T1000 (cell line): ENCODE measurements at regions not wholly inside any gene's neighbourhood (a gene's known extent, or its start where the extent isn't known, plus 50 kb on each side); places are given as distances from the start of the nearest gene placed in this dataset.
"Not testable (repeated sequence)": the region's sequence is repeated elsewhere in the genome, so short reads cannot be mapped to it uniquely, and the experiment has no call there.

Experiments used
- DNase-seq: peaks from one replicate; lab custom pipeline; 2025; ENCODE audit warnings: mixed read lengths; lab: John Stamatoyannopoulos, UW

DNA sequence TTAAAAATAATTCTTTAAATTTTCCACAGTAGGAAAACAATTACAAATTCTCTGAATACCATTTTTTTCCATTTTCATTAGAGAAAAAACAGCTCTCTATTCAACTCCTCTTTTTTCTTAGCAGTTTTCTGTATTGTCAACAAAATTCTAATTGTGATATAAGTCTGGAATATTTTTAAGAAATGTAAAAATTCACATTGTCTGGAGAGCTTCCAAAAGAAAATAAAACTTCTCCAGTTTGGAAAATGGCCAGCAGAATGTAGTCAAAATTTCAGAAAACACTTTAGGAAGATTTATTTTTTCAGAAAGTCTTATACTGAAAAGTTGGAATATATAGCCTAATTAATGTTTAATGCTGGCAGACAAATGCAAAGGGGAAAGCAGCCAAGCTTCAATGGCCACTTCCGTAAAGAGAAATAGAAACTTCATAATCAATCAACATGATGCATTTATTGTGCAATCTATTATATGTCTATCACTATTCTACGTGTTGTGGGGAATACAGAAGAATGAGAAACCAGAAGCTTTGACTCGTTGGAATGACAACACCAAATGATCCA is 733.2 kb upstream of the PKDCC start:
- DNase-seq = no peak

DNA sequence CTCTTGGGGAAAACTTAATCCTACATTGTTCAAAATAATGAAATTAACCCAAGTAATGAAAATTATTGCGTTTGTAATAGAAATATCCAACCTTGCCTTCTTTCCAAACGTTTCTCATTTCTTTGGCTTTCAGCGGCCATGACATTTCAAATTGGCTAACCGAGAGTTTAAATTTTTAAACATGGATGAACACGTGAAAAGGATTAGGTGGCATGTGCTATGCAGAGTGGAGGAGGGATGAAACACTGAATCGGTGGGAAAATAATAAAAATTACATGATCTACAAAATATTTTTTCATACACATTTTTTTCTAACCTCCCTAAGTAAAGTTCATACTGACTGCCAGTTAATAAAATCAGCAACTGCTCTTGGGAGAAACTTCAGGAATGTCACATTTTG is 728.4 kb upstream of the PKDCC start:
- DNase-seq = no peak

DNA sequence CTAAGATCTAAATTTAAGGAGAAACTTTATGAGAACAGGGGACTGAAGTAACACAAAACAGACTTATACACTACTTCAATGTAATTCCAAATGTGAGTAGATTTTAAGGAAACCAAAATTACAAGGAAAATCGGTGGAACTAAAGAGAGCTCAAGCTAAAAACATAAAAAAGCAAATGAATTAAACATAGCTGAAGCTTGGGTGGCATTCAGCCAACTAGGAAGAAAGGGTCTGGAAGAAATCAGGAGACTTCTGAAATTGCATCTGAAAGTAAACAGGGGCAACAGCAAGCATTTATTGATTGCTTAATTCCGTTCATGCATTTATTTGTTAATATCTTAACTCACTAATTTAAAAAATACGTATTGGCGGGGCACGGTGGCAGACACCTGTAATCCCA is 727.3 kb upstream of the PKDCC start:
- DNase-seq = no peak

DNA sequence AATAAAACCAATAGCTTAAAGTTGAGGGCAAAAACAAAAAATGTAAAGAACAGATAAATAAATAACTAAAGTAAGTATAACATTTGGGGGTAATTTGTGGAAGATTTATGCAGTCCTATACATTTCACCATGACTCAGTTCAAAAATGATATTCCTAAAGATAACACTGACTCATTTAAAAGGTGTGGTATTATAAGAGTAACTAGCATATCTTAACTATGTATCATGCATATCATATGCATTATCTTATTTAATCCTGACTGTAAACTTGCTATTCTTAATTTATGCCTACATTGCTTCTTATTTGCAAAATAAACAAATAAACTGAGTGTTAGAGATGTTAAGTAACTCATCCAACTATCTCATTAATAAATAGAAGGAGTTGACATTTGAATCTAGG is 726.5 kb upstream of the PKDCC start:
- no peak for DNase-seq

DNA sequence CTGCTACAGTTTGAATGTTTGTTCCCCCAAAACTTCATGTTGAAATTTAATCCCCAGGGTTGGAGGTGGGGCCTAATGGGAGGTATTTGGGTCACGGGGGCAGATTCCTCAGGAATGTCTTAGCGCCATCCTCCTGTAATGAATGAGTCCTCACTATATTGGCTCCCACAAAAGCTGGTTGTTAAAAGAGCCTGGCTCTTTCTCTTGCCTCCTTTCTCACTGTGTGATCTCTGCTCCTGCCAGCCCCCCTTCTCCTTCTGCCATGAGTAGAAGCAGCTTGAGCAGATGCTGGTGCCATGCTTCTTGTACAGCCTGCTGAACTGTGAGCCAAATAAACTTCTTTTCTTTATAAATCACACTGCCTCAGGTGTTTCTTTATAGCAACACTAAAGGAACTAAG is 721.0 kb upstream of the PKDCC start:
- DNase-seq = no peak

DNA sequence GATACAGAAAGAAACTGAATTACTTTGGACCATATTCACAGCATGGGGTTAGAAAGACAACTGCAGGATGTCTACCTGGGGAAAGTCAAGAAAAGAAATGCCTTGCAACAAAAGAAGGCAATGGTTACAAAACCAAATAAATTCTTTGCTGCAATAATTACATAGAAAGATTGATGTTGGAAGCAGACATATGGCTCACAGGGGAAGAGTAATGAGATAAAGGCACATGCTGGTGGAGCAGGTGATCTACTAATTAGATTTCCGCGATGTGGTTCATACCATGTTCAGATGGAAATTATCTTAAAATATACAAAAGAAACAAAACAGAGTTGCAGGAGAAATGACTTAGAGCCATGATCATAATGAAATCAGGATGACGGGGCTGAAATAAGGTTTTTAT is 718.8 kb upstream of the PKDCC start:
- DNase-seq = no peak

DNA sequence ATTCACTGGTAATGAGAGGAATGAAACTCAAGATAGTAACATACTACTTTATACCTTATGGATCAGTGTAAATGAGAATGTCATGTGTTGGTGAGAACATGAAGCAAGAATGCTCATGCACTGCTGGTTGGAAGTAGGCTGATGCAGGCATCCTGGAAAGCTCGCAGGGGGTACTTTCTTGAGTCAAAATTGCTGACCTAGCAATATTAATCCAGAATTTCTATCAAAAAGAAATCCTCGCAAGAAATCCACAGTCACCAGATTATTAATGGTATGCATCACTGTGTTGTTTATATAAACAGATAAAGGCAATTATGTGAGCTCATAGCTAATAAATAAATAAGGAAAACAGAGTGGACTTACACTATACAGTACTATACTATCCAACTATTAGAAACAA is 713.7 kb upstream of the PKDCC start:
- DNase-seq = no peak

DNA sequence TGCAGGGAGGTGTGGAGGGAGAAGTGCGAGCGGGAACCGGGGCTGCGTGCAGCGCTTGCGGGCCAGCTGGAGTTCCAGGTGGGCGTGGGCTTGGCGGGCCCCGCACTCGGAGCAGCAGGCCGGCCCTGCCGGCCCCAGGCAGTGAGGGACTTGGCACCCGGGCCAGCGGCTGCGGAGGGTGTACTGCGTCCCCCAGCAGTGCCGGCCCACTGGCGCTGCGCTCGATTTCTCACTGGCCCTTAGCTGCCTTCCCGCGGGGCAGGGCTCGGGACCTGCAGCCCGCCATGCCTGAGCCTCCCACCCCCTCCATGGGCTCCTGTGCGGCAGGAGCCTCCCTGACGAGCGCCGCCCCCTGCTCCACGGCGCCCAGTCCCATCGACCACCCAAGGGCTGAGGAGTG is 712.2 kb upstream of the PKDCC start:
- not testable (repeated sequence) for DNase-seq

DNA sequence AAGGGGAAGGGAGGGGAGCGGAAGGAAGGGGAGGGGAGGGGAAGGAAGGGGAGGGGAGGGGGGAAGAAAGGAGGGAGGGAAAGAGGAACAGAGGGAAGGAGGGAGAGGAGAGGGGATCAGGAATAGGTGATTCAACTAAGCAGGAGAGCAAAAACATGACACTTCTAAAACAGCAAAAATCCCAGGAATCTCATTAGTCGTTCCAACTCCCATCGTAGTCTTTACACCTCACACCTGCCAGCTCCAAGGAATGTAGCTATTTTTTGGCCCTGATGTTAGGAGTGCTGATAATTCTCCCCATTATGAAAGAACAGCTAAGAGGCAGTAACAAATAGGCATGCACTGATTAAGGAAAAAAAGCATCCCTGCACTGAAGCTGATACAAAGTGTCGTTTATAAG is 709.9 kb upstream of the PKDCC start:
- no peak for DNase-seq

DNA sequence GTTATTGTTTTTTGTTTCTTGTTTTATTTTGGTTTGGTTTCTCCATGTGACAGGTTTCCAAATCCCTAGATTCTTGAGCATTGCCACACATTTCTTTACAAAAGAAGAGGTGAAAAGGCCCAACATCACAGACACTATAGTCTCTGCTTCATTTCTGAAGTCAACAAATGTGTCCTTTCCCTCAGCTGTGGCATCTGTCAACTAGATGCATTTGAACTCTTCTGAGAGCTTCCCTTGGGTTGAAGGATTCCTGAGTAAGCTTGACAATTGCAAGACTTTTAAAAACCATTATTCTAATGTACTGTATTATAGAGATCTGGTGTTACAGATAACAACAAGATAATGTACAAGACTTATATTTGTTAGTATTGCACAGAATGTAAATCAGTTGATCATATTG is 703.3 kb upstream of the PKDCC start:
- no peak for DNase-seq

DNA sequence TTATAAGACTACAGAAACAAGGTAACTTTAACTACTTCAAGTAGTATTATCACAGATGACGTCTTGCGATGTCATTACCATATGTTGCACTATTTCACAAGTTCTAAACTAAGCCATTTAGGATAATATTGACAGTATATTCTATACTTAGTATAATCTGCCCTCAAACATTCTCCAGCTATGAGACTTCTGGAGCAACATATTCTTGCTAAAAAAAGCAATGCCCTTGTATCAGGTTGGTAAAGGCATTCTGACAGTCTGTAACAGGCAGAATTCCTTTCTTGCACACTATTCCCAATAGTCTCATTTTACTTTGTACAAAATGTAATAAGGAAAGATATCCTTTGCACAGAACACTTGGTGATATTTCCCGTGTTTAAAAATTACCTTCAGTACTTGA is 694.8 kb upstream of the PKDCC start:
- no peak for DNase-seq

DNA sequence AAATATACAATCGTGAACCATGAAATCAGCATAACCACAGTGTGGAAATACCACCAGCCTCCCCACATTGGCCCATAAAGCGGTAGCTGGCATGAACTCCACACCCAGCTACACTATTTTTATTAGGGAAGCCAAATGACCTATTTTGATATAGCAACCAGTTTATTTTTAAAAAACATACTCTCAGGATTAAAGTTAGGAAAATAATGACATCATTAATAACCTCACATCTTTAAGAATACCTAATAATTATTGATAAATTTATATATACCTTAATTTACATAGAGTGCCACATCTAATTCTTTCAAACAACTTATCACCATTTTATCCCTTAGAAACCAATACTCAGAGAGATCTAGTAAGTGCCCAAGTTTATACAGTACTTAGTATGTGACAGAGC is 692.0 kb upstream of the PKDCC start:
- no peak for DNase-seq

DNA sequence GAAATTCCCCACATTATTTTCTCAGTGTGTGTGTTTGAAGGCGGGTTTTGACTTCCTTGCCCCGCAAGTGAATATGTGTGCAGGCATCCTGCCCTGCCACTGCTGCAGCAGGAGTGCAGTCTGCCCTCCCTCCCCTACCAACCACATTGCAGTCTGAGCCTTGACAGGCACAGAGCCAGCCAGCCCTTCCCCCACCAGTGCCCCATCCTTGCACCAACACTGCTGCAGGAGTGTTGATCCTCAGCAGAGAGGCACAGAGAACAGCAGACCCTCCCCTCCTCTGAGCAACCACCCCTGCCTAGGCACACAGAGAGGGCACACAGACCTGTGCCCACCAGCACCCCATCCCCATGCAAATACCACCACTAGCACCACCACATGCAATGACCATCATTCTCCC is 683.0 kb upstream of the PKDCC start:
- DNase-seq = no peak

DNA sequence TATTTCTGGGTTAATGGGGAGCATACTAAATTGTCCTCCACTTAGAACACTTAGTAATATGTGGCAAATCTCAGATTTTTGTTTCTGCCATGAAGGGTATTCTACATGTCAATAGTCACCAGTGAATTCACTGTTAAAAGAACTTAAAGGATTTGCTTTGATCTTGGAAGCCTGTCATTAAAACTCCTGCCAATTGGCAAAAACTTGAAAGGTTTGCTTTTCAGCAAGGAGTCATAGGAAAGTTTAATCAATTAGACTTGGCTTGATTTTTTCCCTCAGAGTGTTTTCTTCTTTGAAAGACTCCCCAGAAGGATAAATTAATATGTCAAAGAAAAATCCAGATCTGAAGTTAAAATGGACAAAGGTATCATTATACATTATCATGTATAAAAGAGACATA is 671.9 kb upstream of the PKDCC start:
- DNase-seq = no peak

DNA sequence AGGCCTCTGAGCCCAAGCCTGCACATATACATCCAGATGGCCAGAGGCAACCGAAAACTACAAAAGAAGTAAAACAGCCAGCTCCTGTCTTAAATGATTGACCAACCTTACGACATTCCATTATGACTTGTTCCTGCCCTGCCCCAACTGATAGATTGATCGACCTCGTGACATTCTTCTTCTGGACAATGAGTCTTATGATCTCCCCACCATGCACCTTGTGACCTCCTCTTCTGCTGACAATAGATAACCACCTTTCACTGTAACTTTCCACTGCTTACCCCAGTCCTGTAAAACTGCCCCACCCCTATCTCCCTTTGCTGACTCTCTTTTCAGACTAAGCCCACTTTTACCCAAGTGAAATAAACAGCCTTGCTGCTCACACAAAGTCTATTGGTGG is 670.0 kb upstream of the PKDCC start:
- DNase-seq = no peak

DNA sequence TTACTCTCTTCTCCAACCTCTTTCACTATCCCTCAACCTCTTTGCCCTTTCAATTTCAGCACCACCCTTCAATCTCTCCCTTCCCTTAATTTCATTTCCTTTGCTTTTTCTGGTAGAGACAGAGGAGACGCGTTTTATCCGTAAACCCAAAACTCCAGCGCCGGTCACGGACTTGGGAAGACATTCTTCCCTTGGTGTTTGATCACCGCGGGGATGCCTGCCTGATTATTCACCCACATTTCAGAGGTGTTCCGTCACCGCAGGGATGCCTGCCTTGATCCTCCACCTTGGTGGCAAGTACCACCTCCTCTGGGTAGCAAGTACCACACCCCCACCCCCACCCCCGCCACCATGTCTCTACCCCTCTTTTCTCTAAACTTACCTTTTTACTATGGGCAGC is 669.4 kb upstream of the PKDCC start:
- no peak for DNase-seq

DNA sequence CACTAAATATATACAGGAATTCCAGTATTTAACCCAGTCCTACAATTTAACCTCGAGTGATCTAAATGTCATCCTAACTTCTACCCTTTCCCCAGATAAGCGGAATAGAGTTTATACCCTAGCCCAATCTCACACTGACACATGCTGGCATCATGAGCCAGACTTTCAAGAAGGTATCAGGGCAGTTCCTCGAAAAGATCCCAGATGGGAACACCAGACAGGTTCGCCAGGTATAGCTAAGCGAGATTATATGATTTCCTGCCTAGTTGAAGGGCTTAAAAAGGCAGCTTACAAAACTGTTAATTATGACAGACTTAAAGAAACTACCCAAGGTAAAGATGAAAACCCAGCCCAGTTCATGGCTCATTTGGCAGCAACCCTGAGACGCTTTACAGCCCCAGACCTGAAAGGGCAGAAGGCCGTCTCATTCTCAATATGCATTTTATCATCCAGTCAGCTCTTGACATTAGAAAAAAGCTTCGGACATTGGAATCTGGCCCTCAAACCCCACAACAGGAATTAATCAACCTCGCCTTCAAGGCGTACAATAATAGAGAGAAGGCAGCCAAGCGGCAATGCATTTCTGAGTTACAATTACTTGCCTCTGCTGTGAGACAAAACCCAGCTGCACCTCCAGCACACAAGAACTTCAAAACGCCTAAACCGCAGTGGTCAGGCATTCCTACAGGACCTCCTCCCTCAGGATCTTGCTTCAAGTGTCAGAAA is 668.2 kb upstream of the PKDCC start:
- DNase-seq = no peak

DNA sequence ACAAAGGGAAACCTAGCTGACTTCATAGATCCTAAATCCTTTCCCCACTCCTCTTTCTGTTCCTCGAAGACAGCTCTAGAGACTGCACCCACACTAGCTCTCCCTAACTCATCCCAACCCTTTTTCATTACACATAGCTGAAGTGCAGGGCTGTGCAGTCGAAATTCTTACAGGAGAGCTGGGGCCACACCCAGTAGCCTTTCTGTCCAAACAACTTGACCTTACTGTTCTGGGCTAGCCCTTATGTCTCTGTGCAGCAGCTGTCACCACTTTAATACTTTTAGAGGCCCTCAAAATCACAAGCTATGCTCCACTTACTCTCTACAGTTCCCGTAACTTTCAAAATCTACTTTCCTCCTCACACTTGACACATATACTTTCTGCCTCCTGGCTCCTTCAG is 666.1 kb upstream of the PKDCC start:
- no peak for DNase-seq

DNA sequence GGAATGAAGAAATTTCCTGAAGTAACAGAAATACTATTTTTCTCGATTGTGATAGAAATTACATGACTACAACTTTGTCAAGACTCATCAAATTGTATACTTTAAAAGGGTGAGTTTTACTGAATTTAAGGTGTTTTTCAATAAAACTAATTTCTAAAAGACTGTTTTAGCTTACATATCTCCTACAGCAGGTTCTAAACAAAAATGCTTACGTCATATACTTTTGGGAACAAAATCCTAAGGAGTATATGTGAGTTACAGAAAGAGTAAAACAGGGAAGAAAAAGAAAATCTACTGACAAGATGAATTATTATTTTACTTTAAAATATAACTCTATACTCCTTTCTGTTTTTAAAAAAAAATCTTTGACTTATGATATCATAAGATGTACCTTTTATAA is 660.3 kb upstream of the PKDCC start:
- no peak for DNase-seq

DNA sequence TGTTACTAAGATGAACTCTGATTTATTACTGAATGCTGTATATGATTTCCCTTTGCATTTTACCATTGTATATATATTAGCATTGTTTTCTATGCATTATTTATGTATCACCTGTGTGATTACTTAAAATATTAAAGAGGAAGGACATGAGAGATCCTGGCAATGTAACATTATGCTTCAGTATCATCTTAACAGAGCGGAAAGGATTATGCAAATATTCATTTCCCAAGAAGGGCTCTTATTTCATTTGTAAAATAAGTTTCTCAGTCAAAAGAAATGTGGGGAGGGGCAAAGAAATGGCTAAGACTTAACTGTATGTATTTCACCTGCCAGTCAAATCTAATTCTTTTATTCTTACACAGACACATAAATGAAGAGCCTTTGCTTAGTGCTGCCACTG is 654.2 kb upstream of the PKDCC start:
- no peak for DNase-seq

DNA sequence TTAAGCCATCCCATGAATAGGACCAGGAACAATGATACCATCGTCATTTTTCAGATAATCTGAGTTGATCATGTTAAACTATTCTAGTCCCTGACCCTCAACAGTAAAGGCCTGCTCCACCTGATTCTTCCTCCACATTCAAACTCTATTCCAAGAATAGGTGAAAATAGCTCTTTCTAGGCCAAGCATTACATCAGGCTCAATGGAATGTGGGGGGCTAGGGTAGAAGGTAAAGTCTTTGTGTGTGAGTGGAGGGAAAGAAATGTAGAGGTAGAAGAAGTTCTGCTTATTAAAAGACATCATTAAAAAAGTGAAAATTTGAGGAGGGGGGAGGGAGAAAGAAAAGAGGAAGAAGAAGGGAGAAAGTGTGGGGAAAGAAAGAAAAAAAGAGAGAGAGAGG is 653.3 kb upstream of the PKDCC start:
- no peak for DNase-seq

DNA sequence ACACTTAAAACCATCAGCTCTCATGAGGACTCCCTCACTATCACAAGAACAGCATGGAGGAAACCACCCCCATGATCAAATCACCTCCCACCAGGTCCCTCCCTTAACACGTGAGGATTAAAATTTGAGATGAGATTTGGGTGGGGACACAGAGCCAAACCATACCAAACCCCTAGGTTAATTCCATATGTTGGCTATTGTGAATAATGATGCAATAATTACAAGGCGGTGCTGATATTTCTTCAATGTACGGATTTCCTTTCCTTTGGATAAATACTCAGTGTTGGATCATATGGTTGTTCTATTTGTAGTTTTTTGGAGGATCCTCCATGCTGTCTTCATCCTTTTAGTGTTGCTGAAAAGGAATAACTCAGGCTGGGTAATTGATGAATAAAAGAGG is 652.1 kb upstream of the PKDCC start:
- no peak for DNase-seq

DNA sequence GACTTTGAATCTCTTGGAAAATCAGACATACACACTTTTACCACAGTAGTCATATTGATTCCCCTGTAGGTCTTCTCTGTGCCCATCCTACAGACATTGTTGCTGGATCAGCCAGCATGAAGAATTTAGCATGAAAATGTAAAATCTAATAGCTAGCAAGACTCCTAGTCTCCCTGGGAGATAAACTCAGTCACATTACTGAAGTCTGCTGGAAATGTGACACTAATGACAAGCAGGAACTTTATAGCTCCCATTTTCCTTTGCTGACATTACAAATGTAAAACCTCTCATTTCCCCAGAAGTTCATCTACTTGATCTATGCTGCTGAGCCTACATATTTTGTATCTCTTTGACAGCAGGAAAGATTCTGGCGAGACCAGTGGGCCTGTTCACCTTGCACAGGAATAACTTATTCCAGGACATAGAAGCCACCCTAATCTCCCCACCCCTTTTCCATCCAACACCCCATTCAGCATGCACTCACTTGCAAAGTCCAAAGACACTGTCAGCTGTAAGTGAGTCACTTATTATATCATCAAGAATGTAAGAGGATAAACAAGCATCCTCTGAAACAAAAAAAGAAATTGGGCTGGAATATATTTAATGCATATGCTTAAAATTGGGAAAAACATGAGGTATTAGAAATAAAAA is 648.3 kb upstream of the PKDCC start:
- no peak for DNase-seq
